Skeletal muscle satellite cell (primary cell): ENCODE measurements at regions not wholly inside any gene's neighbourhood (a gene's known extent, or its start where the extent isn't known, plus 50 kb on each side); places are given as distances from the start of the nearest gene placed in this dataset.

Experiments
- H3K27me3 ChIP-seq: 2 replicates; pipeline ENCODE4 v1.7.0; 2013; ENCODE audit warnings: low read length; ENCODE audit not compliant: control insufficient read depth, insufficient read depth
- H3K36me3 ChIP-seq: 2 replicates; pipeline ENCODE4 v1.7.0; 2013; ENCODE audit warnings: mild to moderate bottlenecking, control low read depth, low read length; ENCODE audit not compliant: insufficient read depth
- H3K4me1 ChIP-seq: 2 replicates; pipeline ENCODE4 v1.7.0; 2013; ENCODE audit warnings: low read length; ENCODE audit not compliant: control insufficient read depth, insufficient read depth
- H3K4me2 ChIP-seq: 2 replicates; pipeline ENCODE4 v1.7.0; 2013; ENCODE audit warnings: mild to moderate bottlenecking, low read length
- H3K4me3 ChIP-seq: 2 replicates; pipeline ENCODE4 v1.7.0; 2013; ENCODE audit warnings: low read length
- H3K9ac ChIP-seq: 2 replicates; pipeline ENCODE4 v1.7.0; 2013; ENCODE audit warnings: mild to moderate bottlenecking, low read depth, low read length, moderate library complexity
- H3K9me3 ChIP-seq: replicated peaks from 2 replicates; pipeline ENCODE4 v1.7.0; 2013; ENCODE audit warnings: mild to moderate bottlenecking, control low read depth, low read length

DNA sequence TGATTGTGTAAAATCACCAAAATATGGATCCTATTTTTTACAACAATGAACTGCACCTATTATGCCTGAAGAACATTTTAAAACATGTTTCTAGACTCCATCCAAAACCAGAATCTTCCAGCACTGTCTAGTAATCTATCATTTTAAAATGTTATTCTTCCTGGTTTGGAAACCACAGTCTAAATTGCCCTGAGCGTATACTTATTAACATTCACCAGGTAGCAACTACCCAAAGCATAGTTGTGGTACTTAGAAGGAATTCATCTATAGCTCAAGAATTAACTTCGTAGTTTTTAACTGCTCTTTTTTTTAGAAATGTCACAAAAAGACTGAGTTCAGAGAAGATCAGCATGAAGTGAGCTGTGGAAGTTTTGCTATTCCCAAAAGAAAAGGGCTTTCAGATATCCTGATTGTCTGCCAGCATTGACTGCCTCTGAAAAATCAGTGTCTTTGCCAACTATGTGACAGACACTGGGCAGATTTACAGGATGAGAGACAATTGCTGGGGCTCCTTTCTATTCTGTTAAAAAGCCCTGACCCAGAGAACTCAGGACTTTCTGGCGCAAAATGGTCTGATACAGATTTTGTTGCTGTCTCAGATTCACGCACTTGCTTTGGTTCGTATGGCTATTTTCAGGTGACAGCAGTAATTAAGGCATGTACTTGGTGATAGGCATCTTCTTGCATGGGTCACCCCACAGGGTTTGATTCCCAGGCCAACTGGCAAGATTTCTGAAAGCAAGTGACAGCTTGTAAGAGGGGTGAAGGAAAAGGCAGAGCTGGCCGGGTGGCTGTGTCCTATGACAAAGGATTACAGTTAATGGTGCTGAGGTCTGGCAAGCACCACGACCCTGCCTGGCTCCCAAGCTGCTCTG lies 152.5 kb upstream of the RAI14 start:
- Histone ChIP-seq H3K27me3 (no peaks in the 10 kb centered on the region), H3K36me3 (no peaks in the 10 kb centered on the region), H3K4me1 (peaks cover 11% of the 10 kb centered on the region), H3K9me3 (no peaks in the 10 kb centered on the region), H3K4me3 (no peak overlapping the region), H3K4me2 (no peak overlapping the region), H3K9ac (no peak overlapping the region)

DNA sequence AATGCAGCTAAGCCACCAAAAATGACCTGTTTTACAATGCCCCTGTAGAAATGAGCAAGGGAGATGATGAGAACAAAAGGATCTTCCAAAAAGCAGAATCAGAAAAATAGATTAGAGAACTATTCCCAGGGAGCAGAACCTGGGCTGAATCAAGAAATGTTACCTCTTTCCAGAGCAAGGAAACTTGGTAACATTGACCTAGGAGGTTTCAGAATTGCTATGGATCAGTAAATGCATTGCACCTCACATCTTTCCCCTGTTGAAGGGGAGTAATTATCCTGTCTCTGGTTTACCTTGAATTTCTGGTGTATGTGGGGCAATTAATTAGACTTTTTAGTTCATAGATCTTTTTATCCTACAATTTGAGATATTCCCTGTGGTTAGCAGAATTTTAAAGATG lies 151.2 kb upstream of the RAI14 start:
- H3K36me3 ChIP-seq: no peaks in the 10 kb centered on the region
- H3K27me3 ChIP-seq: no peaks in the 10 kb centered on the region
- H3K9ac ChIP-seq: no peak overlapping the region
- no peak overlapping the region for H3K4me3 ChIP-seq
- no peak overlapping the region for H3K4me2 ChIP-seq
- H3K4me1 ChIP-seq: no peaks in the 10 kb centered on the region
- H3K9me3 ChIP-seq: no peaks in the 10 kb centered on the region

DNA sequence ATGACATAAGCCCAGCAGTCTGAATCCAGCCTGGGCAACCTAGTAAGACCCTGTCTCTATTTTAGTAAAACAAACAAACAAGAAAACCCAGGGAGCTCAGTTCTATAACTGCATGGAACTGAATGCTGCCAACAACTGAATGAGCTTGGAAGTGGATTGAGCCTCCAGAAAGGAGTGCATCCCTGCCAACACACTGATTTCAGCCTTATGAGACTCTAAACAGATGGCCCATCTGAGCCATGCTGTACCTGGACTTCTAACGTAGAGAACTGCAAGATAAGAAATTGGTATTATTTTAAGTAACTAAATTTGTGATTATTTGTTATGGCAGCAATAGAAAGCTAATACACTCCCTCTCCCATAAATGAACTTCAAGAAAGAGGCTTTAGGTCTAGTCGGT lies 150.4 kb upstream of the RAI14 start:
- Histone ChIP-seq H3K4me1 (no peaks in the 10 kb centered on the region), H3K9ac (no peak overlapping the region)

GRCh38 chr5:34507933-34508332 lies 148.2 kb upstream of the RAI14 start:
- H3K27me3 ChIP-seq: no peaks in the 10 kb centered on the region
- H3K4me1 ChIP-seq: peaks cover 5% of the 10 kb centered on the region
- no peak overlapping the region for H3K4me2 ChIP-seq
- H3K36me3 ChIP-seq: no peaks in the 10 kb centered on the region
- H3K4me3 ChIP-seq: no peak overlapping the region
- H3K9me3 ChIP-seq: no peaks in the 10 kb centered on the region
- no peak overlapping the region for H3K9ac ChIP-seq

More for the DNA sequence above, 150.4 kb upstream of the RAI14 start:
- Histone ChIP-seq H3K27me3 (no peaks in the 10 kb centered on the region), H3K36me3 (no peaks in the 10 kb centered on the region), H3K4me2 (no peak overlapping the region), H3K4me3 (no peak overlapping the region), H3K9me3 (no peaks in the 10 kb centered on the region)

GRCh38 chr5:34509392-34509791 lies 146.7 kb upstream of the RAI14 start:
- H3K4me2 ChIP-seq: no peak overlapping the region
- H3K9me3 ChIP-seq: no peaks in the 10 kb centered on the region
- peaks cover 5% of the 10 kb centered on the region for H3K4me1 ChIP-seq
- no peaks in the 10 kb centered on the region for H3K36me3 ChIP-seq
- H3K27me3 ChIP-seq: no peaks in the 10 kb centered on the region
- no peak overlapping the region for H3K9ac ChIP-seq
- H3K4me3 ChIP-seq: no peak overlapping the region

GRCh38 chr5:34510002-34510401 lies 146.1 kb upstream of the RAI14 start:
- Histone ChIP-seq H3K4me2 (no peak overlapping the region), H3K27me3 (no peaks in the 10 kb centered on the region), H3K4me1 (peaks cover 5% of the 10 kb centered on the region), H3K36me3 (no peaks in the 10 kb centered on the region), H3K9me3 (no peaks in the 10 kb centered on the region), H3K4me3 (no peak overlapping the region), H3K9ac (no peak overlapping the region)

DNA sequence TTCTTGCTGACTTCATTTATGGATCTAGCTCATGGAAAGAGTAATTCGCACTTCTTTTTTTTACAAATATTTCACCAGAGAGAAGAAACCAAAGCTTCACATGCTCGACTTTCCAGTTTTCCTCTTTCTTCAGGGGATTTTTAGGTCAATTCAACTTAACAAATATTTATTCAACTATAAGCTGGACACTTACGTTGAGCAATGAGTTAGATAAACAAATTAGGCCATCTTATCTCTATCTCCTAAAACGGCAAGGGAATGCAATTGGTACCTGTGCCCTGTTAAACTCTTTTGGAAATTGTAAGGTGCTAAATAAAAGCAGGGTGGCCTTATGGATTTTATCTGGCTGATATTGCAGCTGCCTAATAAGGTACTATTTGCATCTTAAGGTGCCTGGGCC lies 145.1 kb upstream of the RAI14 start:
- H3K27me3 ChIP-seq: no peaks in the 10 kb centered on the region
- H3K4me1 ChIP-seq: peaks cover 5% of the 10 kb centered on the region
- H3K4me2 ChIP-seq: no peak overlapping the region
- no peak overlapping the region for H3K4me3 ChIP-seq
- no peaks in the 10 kb centered on the region for H3K9me3 ChIP-seq
- H3K36me3 ChIP-seq: no peaks in the 10 kb centered on the region
- H3K9ac ChIP-seq: no peak overlapping the region

GRCh38 chr5:34511481-34511880 lies 144.6 kb upstream of the RAI14 start:
- H3K4me1 ChIP-seq: peaks cover 5% of the 10 kb centered on the region
- no peaks in the 10 kb centered on the region for H3K27me3 ChIP-seq
- H3K4me2 ChIP-seq: no peak overlapping the region
- no peaks in the 10 kb centered on the region for H3K9me3 ChIP-seq
- H3K36me3 ChIP-seq: no peaks in the 10 kb centered on the region
- H3K4me3 ChIP-seq: no peak overlapping the region
- H3K9ac ChIP-seq: no peak overlapping the region

DNA sequence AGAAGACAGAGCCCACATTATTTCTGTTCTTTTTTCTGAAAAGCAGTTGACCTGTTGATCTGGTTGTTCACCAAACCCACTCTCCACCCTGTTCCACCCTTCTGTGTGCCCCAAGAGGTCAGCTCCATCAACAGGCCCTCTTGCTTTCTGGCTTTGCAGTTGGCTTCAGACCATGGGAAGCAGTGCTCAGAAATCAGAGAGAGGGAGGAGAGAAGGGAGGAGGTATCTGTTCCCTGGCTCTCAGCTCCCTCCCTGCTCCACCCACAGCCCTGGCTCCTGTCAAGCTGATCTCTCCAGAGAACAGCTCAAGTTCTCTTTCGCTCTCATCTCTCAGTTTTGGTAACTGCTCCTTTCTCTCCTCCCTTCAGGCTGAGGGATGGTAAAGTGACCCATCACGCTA lies 144.2 kb upstream of the RAI14 start:
- no peaks in the 10 kb centered on the region for H3K27me3 ChIP-seq
- H3K9me3 ChIP-seq: no peaks in the 10 kb centered on the region
- H3K4me1 ChIP-seq: peaks cover 5% of the 10 kb centered on the region
- H3K4me2 ChIP-seq: no peak overlapping the region
- no peaks in the 10 kb centered on the region for H3K36me3 ChIP-seq
- H3K9ac ChIP-seq: no peak overlapping the region
- no peak overlapping the region for H3K4me3 ChIP-seq

DNA sequence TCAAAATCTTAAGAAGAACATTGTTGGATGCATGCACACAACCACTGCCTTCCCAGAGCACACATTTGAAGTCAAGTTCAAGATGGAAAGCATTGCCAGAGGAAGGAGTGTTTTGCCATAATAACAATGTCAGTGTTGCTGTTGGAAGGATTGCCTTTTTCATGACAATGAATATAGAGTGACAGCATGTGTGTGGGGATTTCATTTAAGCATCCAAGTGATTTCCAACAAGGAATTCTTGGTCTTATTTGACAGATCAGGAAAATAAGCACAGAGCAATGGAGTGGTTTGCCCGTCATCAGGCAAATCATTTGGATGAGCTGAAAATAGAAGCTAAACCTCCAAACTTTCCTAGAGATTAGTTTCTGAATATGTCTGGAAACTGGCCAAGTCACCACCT lies 140.0 kb upstream of the RAI14 start:
- Histone ChIP-seq H3K4me2 (no peak overlapping the region), H3K4me1 (peaks cover 16% of the 10 kb centered on the region), H3K4me3 (no peak overlapping the region), H3K9me3 (no peaks in the 10 kb centered on the region), H3K27me3 (no peaks in the 10 kb centered on the region), H3K36me3 (no peaks in the 10 kb centered on the region), H3K9ac (no peak overlapping the region)

DNA sequence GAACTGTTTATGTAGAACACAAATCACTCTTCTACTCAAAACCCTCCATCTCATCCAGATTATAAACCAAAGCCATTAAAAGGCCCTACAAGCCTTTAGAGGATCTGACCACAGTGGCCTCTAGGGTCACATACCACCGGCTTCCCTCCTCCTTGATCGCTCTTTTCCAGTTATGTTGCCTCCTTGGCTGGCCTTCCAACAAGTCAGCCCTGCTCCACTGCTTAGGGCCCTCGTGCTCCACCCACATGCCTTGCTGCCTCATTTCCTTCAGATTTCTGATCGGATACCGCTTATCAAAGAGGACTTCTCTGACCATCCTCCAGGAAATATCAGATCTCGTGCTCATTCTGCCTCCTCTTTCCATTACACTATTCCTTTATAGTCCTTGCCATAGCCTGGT lies 139.4 kb upstream of the RAI14 start:
- Histone ChIP-seq H3K9me3 (no peaks in the 10 kb centered on the region), H3K9ac (no peak overlapping the region), H3K4me2 (no peak overlapping the region), H3K4me1 (peaks cover 16% of the 10 kb centered on the region), H3K4me3 (no peak overlapping the region), H3K36me3 (no peaks in the 10 kb centered on the region), H3K27me3 (no peaks in the 10 kb centered on the region)

- Histone ChIP-seq H3K4me1 (peaks cover 11% of the 10 kb centered on the region), H3K4me3 (no peak overlapping the region), H3K36me3 (no peaks in the 10 kb centered on the region), H3K9me3 (no peaks in the 10 kb centered on the region), H3K9ac (no peak overlapping the region), H3K4me2 (no peak overlapping the region), H3K27me3 (no peaks in the 10 kb centered on the region)
Observed at GRCh38 chr5:34517249-34517648, 138.9 kb upstream of the RAI14 start.
